GM12878 (cell line): ENCODE measurements at regions not wholly inside any gene's neighbourhood (a gene's known extent, or its start where the extent isn't known, plus 50 kb on each side); places are given as distances from the start of the nearest gene placed in this dataset.

Source experiments
- ATF7 ChIP-seq: fragments of 450-650 bp; IDR thresholded peaks from 2 replicates; pipeline ENCODE4 v1.6.1; 2016; ENCODE audit warnings: low read depth, mild to moderate bottlenecking
- CBFB ChIP-seq: IDR thresholded peaks from 2 replicates; pipeline ENCODE4 v1.6.1; 2016; ENCODE audit warnings: antibody characterized with exemption, low read depth
- CHD4 ChIP-seq: fragments of 200-600 bp; sonication (generic); IDR thresholded peaks from 2 replicates; pipeline ENCODE4 v1.6.1; 2016; ENCODE audit warnings: mild to moderate bottlenecking
- CTCF ChIP-seq, 3 experiments: IDR thresholded peaks in 2 of 3; conservative IDR thresholded peaks in 1 of 3; 2 replicates each; pipeline ENCODE4 v1.5.1; 2011; ENCODE audit warnings: low read depth in 3 of 3, low read length in 3 of 3, mild to moderate bottlenecking in 3 of 3, control low read depth in 2 of 3, moderate library complexity in 2 of 3, inconsistent platforms in 1 of 3, mixed read lengths in 1 of 3; ENCODE audit not compliant: control insufficient read depth in 2 of 3, insufficient read depth in 1 of 3; ENCODE audit errors: extremely low read depth in 1 of 3
- ESRRA ChIP-seq: IDR thresholded peaks from 2 replicates; pipeline ENCODE4 v1.6.1; 2012; ENCODE audit warnings: mild to moderate bottlenecking, low read length, improper control_type of control experiment
- PAX5 ChIP-seq: IDR thresholded peaks from 2 replicates; pipeline ENCODE4 v1.6.1; 2011; ENCODE audit warnings: low read depth, low read length, borderline replicate concordance
- POLR2AphosphoS5 ChIP-seq: IDR thresholded peaks from 2 replicates; pipeline ENCODE4 v1.6.1; 2011; ENCODE audit warnings: mild to moderate bottlenecking, low read length, inconsistent platforms
- RBBP5 ChIP-seq: fragments of 200-600 bp; sonication (generic); conservative IDR thresholded peaks from 2 replicates; pipeline ENCODE4 v1.6.1; 2016
- RUNX3 ChIP-seq: IDR thresholded peaks from 2 replicates; pipeline ENCODE4 v1.6.1; 2012; ENCODE audit warnings: low read length, inconsistent platforms
- TARDBP ChIP-seq: IDR thresholded peaks from 2 replicates; pipeline ENCODE4 v1.6.1; 2016; ENCODE audit warnings: borderline replicate concordance
- ZBTB40 ChIP-seq: fragments of 450-650 bp; IDR thresholded peaks from 2 replicates; pipeline ENCODE4 v1.6.1; 2016; ENCODE audit warnings: mild to moderate bottlenecking, moderate library complexity, borderline replicate concordance
- TF ChIP-seq, protein P1 (sequence below): fragments of 450-650 bp; formaldehyde crosslinking; IDR thresholded peaks from 2 replicates; pipeline ENCODE4 v1.5.0; 2022; ENCODE audit warnings: mild to moderate bottlenecking, missing genetic modification characterization
- TF ChIP-seq, protein P2 (sequence below): IDR thresholded peaks from 2 replicates; pipeline ENCODE4 v1.6.1; 2012; ENCODE audit warnings: low read depth, low read length, improper control_type of control experiment

- TF ChIP-seq ZBTB40 (no peak), CHD4 (no peak), TARDBP (no peak), RBBP5 (no peak), ESRRA (no peak), PAX5 (no peak), POLR2AphosphoS5 (no peak), ATF7 (no peak), RUNX3 (no peak), CTCF (IDR thresholded peaks at IDR 0.05 in 2 of 3, conservative IDR thresholded peaks at IDR 0.05 in 1 of 3; ENCODE audit: control insufficient read depth in 2 of 3, extremely low read depth in 1 of 3, insufficient read depth in 1 of 3, low read depth in 3 of 3, low read length in 3 of 3) (no peak), CBFB (no peak)
- TF ChIP-seq, protein P1, sequence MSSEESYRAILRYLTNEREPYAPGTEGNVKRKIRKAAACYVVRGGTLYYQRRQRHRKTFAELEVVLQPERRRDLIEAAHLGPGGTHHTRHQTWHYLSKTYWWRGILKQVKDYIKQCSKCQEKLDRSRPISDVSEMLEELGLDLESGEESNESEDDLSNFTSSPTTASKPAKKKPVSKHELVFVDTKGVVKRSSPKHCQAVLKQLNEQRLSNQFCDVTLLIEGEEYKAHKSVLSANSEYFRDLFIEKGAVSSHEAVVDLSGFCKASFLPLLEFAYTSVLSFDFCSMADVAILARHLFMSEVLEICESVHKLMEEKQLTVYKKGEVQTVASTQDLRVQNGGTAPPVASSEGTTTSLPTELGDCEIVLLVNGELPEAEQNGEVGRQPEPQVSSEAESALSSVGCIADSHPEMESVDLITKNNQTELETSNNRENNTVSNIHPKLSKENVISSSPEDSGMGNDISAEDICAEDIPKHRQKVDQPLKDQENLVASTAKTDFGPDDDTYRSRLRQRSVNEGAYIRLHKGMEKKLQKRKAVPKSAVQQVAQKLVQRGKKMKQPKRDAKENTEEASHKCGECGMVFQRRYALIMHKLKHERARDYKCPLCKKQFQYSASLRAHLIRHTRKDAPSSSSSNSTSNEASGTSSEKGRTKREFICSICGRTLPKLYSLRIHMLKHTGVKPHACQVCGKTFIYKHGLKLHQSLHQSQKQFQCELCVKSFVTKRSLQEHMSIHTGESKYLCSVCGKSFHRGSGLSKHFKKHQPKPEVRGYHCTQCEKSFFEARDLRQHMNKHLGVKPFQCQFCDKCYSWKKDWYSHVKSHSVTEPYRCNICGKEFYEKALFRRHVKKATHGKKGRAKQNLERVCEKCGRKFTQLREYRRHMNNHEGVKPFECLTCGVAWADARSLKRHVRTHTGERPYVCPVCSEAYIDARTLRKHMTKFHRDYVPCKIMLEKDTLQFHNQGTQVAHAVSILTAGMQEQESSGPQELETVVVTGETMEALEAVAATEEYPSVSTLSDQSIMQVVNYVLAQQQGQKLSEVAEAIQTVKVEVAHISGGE (CRISPR knock-in tag): no peak
- TF ChIP-seq, protein P2, sequence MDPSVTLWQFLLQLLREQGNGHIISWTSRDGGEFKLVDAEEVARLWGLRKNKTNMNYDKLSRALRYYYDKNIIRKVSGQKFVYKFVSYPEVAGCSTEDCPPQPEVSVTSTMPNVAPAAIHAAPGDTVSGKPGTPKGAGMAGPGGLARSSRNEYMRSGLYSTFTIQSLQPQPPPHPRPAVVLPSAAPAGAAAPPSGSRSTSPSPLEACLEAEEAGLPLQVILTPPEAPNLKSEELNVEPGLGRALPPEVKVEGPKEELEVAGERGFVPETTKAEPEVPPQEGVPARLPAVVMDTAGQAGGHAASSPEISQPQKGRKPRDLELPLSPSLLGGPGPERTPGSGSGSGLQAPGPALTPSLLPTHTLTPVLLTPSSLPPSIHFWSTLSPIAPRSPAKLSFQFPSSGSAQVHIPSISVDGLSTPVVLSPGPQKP: no peak
Measured at GRCh38 chr13:22425087-22425486, 754.2 kb downstream of the FGF9 start (continued).
